ENCODE measurements at regions not wholly inside any gene's neighbourhood (a gene's known extent, or its start where the extent isn't known, plus 50 kb on each side); places are given as distances from the start of the nearest gene placed in this dataset.

DNA sequence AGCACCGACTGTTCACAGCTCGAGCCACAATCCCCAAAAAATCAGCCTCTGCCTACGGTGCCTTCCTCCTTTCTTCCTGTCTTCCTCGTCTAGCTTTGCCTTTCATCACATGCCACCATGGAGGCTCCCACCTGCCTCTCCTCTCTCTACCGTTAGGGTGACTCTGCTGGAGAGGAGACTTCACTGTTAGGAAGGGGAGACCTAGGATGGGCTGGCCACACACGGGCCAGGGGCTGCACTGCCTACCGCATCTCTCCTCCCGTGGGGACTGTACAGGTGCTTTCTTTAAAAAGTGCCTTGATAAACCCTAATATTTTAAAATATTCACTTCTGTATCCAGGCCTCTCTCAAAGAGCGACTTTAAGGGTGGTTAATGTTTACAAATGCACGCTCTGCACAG lies 1104.7 kb downstream of the BCL11B start:
- ATAC-seq (ENCODE audit: low FRiP score) (no peak), DNase-seq (ENCODE audit: low spot score) (no peak)
- TF ChIP-seq, protein P1, sequence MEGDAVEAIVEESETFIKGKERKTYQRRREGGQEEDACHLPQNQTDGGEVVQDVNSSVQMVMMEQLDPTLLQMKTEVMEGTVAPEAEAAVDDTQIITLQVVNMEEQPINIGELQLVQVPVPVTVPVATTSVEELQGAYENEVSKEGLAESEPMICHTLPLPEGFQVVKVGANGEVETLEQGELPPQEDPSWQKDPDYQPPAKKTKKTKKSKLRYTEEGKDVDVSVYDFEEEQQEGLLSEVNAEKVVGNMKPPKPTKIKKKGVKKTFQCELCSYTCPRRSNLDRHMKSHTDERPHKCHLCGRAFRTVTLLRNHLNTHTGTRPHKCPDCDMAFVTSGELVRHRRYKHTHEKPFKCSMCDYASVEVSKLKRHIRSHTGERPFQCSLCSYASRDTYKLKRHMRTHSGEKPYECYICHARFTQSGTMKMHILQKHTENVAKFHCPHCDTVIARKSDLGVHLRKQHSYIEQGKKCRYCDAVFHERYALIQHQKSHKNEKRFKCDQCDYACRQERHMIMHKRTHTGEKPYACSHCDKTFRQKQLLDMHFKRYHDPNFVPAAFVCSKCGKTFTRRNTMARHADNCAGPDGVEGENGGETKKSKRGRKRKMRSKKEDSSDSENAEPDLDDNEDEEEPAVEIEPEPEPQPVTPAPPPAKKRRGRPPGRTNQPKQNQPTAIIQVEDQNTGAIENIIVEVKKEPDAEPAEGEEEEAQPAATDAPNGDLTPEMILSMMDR (IDR thresholded peaks at IDR 0.05), result no peak

DNA sequence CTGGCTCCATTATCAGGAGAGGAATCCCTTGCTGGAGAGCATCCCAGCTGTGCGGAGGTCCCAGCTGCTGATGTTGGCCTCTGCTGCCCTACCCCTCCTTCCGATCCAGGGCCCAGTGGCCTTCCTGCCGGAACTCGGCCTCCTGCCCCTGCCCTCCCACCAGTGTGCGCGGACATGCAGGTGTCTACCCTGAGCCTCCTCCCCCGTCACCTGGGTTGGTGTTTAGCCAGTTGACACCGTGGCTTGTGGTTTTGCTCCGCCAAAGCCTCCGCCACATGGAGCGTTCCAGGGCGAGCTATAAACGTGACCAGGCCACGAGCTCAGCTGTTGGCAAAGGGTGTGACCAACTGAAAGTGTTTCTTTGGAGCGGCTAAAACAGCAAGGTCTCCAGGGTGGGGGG lies 1104.3 kb downstream of the BCL11B start:
- TF ChIP-seq, protein P1 (IDR thresholded peaks at IDR 0.05), result no peak
- DNase-seq (ENCODE audit: low spot score) (no peak), ATAC-seq (ENCODE audit: low FRiP score) (no peak)

DNA sequence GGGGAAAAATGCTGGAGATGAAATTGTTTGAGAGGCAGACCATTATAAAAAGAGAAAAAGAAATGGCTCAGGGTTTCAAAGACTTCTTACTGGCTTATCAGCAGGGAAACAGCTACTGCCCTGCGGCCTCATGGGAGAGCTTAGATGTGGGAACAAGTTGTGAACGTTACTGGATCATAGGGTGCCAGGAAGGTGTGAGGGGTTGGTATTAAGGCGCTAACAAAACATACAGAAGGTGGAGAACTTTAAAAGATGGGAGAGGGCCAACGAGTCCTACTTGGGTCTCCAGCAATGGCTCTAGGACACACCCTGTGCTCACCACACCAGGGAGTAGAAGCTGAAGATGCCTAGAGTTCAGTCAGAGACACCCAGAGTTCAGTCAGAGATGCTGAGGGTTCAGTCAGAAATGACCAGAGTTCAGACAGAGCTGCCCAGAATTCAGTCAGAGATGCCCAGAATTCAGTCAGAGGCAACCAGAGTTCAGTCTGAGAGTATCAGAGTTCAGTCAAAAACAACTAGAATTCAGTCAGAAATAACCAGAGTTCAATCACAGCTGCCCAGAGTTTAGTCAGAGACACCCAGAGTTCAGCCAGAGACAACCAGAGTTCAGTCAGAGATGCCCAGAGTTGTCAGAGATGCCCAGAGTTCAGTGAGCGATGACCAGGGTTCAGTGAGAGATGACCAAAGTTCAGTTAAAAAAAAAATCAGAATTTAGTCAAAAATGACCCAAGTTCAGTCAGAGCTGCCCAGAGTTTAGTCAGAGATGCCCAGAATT lies 1103.6 kb downstream of the BCL11B start:
- TF ChIP-seq, protein P1 (IDR thresholded peaks at IDR 0.05), result no peak
- ATAC-seq (ENCODE audit: low FRiP score) (no peak), DNase-seq (ENCODE audit: low spot score) (no peak)

DNA sequence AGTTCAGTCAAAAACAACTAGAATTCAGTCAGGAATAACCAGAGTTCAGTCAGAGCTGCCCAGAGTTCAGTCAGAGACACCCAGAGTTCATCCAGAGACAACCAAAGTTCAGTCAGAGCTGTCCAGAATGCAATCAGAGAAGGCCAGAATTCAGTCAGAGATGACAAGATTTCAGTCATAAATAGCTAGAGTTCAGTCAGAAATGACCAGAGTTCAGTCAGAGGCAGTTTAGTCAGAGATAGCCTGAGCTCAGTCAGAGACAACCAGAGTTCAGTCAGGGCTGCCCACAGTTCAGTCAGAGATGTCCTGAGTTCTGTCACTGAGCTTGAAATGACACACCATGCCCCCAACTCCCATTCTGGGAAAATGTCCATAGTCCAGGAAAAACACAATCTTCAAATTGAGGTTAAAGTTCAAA lies 1102.8 kb downstream of the BCL11B start:
- TF ChIP-seq, protein P1 (IDR thresholded peaks at IDR 0.05), result no peak
- ATAC-seq (ENCODE audit: low FRiP score) (no peak), DNase-seq (ENCODE audit: low spot score) (no peak)

DNA sequence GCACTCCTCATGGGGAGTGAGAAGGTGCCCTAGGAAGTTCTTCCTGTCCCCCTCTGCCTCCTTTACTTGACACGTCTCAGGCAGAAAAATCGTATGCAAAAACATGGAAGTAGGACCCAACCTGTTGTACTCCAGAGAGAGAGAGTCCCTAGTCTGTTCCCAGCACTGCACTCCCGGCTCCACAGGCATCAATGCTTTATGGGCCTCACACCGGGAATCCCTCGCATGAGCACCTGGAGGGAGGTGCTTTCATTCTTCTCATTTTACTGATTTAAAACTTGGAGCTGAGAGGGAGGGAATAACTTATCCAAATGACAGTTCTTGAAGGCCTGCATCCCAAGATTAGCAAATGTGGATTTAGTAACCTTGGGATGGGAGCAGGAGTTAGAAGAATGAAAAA lies 1101.4 kb downstream of the BCL11B start:
- DNase-seq (ENCODE audit: low spot score), result no peak
- TF ChIP-seq, protein P1 (IDR thresholded peaks at IDR 0.05), result no peak
- no peak for ATAC-seq (ENCODE audit: low FRiP score)

DNA sequence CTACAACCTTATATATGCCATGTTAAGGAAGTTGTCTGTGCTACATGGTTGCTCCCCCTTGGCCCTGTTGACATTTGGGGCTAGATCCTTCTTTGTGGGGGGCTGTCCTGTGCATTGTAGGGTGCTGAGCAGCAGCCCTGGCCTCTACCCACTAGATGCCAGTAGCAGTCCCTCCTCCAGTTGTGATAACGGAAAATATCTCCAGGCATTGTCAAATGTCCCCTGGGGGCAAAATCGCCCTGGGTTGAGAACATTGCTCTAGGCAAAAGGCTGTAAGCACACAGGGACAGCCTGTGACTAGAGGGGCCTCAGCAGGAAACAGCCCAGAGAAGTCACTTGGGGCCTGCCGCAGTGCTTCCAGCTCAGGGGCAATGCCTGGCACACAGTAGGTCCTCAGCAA lies 1100.3 kb downstream of the BCL11B start:
- ATAC-seq (ENCODE audit: low FRiP score) (no peak), DNase-seq (ENCODE audit: low spot score) (no peak)
- TF ChIP-seq, protein P1 (IDR thresholded peaks at IDR 0.05), result no peak

DNA sequence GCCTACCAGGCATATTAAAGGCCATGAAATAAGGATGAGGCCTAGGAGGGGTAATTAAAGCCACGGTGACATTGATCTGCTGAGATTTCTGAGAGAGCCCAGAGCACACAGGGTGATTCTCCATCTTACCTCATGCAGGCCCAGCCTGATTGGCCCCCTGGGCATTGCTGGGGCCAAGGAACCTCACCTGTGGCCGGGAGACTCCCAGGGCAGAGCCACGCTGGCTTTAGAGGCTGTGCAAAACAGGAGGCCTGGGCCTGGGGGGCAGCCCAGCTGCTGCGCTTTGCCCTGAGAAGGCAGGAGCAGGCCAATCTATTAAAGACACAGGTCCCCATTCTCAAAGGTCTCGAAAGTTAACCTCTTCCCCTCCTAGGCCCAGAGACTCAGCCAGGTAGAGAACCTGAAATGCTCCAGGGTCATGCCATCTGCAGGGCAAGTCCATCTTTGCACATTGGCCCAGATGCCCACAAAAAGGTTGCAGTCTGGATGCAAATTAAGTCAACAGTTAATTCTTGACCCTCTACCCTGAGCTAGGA lies 1099.7 kb downstream of the BCL11B start:
- DNase-seq (ENCODE audit: low spot score) (no peak), ATAC-seq (ENCODE audit: low FRiP score) (no peak)
- TF ChIP-seq, protein P1 (IDR thresholded peaks at IDR 0.05), result no peak

Measured in omental fat pad (tissue), 3 donors.